ENCODE measurements at regions not wholly inside any gene's neighbourhood (a gene's known extent, or its start where the extent isn't known, plus 50 kb on each side); places are given as distances from the start of the nearest gene placed in this dataset.

DNA sequence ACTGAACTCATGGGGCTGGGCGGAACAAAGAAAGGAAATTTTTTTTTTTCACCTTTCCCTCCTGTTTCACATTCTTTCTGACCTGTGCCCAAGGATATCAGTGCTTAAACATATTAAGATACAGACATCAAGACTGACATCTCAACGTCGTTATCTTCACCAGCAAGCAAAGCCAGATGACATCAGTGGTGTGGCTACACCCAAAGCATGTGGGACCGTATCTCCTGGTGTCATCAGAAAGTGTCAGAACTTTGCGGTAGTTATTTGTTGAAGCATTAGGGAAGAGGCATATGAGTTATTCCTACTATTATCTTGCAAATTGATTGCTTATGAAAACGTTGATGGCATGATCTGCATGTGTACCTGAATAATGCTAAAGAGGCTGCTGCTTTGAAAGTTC lies 487.4 kb downstream of the TLE4 start:
- Mint-ChIP-seq H3K36me3 (ENCODE audit: insufficient read depth) (no peaks in the 10 kb centered on the region), H3K27ac (no peak overlapping the region), H3K4me3 (ENCODE audit: low read depth) (no peak overlapping the region), H3K27me3 (peaks cover 10% of the 10 kb centered on the region), H3K4me1 (ENCODE audit: low read depth) (peaks cover 21% of the 10 kb centered on the region), H3K9me3 (ENCODE audit: low read depth) (peaks cover 3% of the 10 kb centered on the region)
- DNase-seq (ENCODE audit: low spot score, unreplicated experiment): no peak
- TF ChIP-seq CTCF (IDR thresholded peaks at IDR 0.05; ENCODE audit: unreplicated experiment): no peak

DNA sequence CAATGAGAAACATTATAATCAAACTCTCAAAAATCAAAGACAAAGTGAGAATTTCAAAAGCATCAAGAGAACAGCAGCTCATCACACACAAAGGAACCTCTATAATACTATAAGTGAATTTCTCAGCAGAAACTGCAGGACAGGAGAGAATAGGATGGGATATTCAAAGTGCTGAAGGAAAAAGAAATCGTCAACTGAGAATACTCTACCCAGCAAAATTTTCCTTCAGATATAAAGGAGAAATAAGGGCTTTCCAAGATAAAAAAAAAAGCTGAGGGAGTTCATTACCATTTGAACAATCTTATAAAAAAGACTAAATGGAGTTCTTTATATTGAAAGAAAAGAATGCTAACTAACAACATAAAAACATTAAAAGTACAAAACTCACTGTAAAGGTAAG lies 481.1 kb downstream of the TLE4 start:
- H3K4me3 Mint-ChIP-seq (ENCODE audit: low read depth): no peak overlapping the region
- no peak overlapping the region for H3K27ac Mint-ChIP-seq
- peaks cover 6% of the 10 kb centered on the region for H3K36me3 Mint-ChIP-seq (ENCODE audit: insufficient read depth)
- TF ChIP-seq CTCF (IDR thresholded peaks at IDR 0.05; ENCODE audit: unreplicated experiment): no peak
- DNase-seq (ENCODE audit: low spot score, unreplicated experiment): no peak
- H3K27me3 Mint-ChIP-seq: no peaks in the 10 kb centered on the region
- H3K9me3 Mint-ChIP-seq (ENCODE audit: low read depth): peaks cover 24% of the 10 kb centered on the region
- peaks cover 6% of the 10 kb centered on the region for H3K4me1 Mint-ChIP-seq (ENCODE audit: low read depth)

DNA sequence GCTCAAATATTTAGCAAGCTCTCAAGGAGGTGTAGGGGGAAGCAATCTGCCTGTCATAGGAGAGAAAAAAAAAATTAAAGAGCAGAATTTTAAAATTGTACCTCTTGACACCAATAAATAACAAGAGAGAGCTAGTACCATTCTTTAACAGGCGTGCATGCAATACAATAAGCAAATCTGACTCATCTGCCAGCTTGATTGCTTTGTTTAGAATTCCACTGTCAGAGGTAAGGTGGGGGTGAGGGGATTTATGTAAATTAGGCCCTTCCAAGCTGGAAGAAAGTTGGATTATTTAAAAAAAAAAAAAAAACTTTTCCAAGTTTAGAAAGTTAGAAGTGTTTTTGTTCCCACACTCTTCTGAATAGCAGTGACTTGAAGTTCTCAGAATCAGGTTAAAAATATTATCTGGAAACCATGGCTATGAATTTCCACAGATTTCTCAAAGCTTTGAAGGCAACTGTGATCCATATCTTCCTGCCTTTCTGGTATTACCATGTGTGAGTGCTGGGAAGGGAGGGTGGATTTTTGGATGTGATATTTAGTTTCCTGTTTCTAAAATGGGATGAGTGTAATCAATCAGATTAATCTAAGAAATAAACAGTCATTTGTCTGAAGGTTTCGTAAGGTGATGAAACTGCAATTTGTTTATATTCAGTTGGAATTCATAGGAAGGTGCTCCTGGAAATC lies 477.5 kb downstream of the TLE4 start:
- no peak for TF ChIP-seq CTCF (IDR thresholded peaks at IDR 0.05; ENCODE audit: unreplicated experiment)
- Mint-ChIP-seq H3K4me3 (ENCODE audit: low read depth) (no peak overlapping the region), H3K4me1 (ENCODE audit: low read depth) (peaks cover 6% of the 10 kb centered on the region), H3K27me3 (peaks cover 4% of the 10 kb centered on the region), H3K27ac (no peak overlapping the region), H3K9me3 (ENCODE audit: low read depth) (peaks cover 20% of the 10 kb centered on the region), H3K36me3 (ENCODE audit: insufficient read depth) (peaks cover 6% of the 10 kb centered on the region)
- DNase-seq (ENCODE audit: low spot score, unreplicated experiment): no peak

GRCh38 chr9:80046481-80046880 lies 474.7 kb downstream of the TLE4 start:
- TF ChIP-seq CTCF (IDR thresholded peaks at IDR 0.05; ENCODE audit: unreplicated experiment): no peak

GRCh38 chr9:80041821-80042220 lies 470.1 kb downstream of the TLE4 start:
- Mint-ChIP-seq H3K27me3 (peaks cover 21% of the 10 kb centered on the region), H3K4me3 (ENCODE audit: low read depth) (no peak overlapping the region), H3K36me3 (ENCODE audit: insufficient read depth) (no peaks in the 10 kb centered on the region), H3K4me1 (ENCODE audit: low read depth) (no peaks in the 10 kb centered on the region), H3K27ac (no peak overlapping the region), H3K9me3 (ENCODE audit: low read depth) (no peaks in the 10 kb centered on the region)
- no peak for DNase-seq (ENCODE audit: low spot score, unreplicated experiment)
- no peak for TF ChIP-seq CTCF (IDR thresholded peaks at IDR 0.05; ENCODE audit: unreplicated experiment)

More at GRCh38 chr9:80046481-80046880, 474.7 kb downstream of the TLE4 start:
- DNase-seq (ENCODE audit: low spot score, unreplicated experiment): no peak
- Mint-ChIP-seq H3K4me1 (ENCODE audit: low read depth) (peaks cover 6% of the 10 kb centered on the region), H3K27ac (no peak overlapping the region), H3K36me3 (ENCODE audit: insufficient read depth) (no peaks in the 10 kb centered on the region), H3K4me3 (ENCODE audit: low read depth) (no peak overlapping the region), H3K9me3 (ENCODE audit: low read depth) (peaks cover under 1% of the 10 kb centered on the region), H3K27me3 (peaks cover 4% of the 10 kb centered on the region)

Data from progenitor cell of endocrine pancreas (in vitro differentiated cells).